T47D (cell line): ENCODE measurements at regions not wholly inside any gene's neighbourhood (a gene's known extent, or its start where the extent isn't known, plus 50 kb on each side); places are given as distances from the start of the nearest gene placed in this dataset.
A peak's percentile ranks its signal among the peaks of the same experiment; 100 is the strongest.

ENCODE experiments used
- DNase-seq, 2 experiments: peaks; one replicate each; pipeline versions ENCODE4 v3.0.0 to v3.0.0-alpha.2; 2011 to 2012; ENCODE audit warnings: low read depth in 1 of 2, low spot score in 1 of 2
- JUND ChIP-seq: IDR thresholded peaks from 2 replicates; pipeline ENCODE4 v1.6.1; 2012; ENCODE audit warnings: low read depth
- in situ Hi-C: cut with HindIII; loops from 2 replicates; pipeline ENCODE4 v1.10.0; 2016; ENCODE audit warnings: low sequenced_read_pairs, low pct_unique_long_range_greater_than_20kb

DNA sequence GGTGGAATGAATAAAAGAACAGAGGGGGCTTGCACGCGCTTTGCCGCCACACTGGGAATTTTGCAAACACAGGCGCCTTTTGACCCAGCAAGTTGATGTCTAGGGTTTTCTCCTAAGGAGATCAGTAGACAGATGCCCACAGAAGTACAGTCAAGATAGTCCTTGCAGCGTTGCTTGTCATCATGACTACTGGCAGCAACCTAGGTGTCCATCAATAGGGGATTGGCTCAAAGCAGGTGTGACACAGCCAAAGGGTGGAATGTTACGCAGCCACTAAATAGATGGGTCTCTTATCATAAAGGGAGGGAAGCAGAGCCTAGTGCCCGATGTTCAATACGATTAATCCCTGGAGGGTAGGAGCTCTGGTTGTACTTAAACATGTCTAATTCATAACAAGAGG is 63.8 kb upstream of the GGTA1 start:
- in situ Hi-C loops: no loop called here
- no peak for TF ChIP-seq JUND
- no peak for DNase-seq

DNA sequence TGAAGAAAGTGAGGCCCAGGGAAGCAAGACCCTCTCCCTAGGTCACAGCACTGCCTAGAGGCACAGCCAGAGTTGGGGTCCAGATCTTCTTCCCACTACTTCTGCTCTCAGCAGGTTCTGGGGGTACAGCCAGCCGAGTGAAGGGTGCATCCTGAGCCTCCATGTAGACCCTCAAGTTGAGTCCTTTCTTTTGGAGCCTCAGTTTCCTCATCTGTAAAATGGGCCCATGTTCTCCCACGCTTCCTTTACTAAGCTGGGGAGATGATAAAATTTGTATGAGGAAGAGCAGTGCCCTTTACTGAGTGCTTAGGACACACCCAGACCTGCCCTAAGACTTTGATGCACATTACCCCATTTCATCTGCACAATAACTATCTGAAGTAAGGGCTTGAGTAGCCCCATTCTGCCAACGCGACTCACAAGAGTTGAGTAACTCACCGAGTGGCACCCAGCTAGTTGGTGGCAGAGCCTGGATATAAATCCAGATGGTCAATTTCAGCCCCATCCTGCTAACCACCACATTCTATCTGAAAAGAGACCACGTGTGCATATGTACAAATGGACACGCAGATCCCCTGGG is 64.3 kb upstream of the GGTA1 start:
- TF ChIP-seq JUND: no peak
- no peak for DNase-seq
- in situ Hi-C loops: no loop called here

DNA sequence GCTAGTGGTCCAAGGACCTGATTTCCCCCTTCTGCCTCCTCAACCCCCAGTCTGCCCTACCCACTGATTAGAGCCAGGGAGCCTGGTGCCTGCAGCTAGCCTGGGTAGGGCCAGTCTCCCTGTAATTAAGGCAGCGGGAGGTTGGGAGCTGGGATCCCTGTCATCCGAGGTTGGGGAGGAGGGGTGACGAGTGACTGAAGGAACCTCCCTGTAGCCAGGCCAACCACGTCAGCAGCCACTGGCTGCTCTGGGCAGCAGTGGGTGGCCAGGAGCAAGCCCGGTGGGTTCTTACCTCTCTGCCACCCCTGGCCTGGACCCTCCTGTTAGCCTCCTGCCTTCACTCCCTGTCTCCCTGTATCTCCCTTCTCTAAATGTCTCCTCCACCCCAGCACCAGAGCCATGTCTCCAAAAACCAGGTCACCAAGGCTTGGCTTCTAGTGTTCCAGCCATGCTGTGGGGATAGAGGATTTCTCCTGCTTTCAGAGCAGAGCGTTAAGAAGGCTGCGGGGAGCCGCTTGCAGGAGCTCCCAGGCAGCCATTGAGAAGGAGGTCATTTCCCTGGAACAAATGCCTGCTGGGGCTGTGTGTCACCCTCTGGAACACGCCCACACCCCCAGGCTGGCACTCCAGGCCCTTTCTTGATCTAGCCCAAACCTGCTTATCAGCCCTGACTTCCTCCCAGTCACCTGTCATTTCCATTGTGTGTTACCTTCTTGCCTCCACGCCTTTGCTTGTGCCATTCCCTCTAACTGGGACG is 65.0 kb upstream of the GGTA1 start:
- in situ Hi-C loops: no loop called here
- DNase-seq: no peak
- no peak for TF ChIP-seq JUND

- no peak for TF ChIP-seq JUND
- DNase-seq: no peak
- in situ Hi-C loops: no loop called here
Observed at GRCh38 chr9:121566481-121567465, 67.1 kb upstream of the GGTA1 start.

DNA sequence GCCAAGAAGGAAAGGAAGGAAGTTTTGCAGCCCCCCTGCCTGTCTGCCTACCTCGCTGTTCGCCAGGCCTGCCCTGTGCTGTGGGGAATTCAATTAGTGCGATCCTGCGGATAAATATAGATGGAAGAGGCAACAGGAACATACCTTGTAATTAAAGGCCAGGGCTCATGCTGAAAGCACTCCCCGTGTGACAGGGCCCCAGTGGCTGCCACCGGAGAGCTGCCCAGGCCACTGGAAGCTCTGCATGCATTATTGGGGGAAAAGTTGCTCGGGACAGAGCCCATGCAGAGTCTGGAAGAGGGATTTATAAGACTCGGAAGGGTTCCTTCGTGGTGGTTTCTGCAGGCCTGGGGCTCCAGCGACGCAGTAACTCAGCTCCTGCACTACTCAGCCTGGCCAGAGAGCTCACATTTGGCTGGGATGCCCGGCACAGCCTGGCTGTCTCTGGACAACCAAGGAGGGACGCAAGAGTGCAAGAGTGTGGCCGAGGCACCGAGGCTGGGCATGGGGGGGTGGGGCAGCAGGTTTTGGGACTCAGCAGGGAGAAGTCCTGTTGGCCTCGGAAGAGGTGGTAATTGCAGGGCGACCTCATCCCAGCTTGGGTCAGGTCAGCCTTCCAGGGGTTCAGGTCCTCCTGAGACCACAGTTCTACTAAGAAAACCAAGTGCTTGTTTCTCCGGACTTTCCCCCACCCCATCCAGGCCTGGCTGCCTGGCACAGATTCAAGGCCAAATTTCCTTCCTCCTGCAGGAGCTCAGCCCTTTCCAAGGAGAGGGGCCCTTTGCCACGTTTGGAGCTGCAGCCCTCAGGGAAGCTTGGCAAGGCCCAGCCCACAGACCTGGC is 68.1 kb upstream of the GGTA1 start:
- no peak for DNase-seq
- in situ Hi-C loops: no loop called here
- no peak for TF ChIP-seq JUND

- TF ChIP-seq JUND: no peak
- in situ Hi-C loops: no loop called here
- DNase-seq: no peak
Observed at GRCh38 chr9:121568343-121569265, 69.0 kb upstream of the GGTA1 start.

DNA sequence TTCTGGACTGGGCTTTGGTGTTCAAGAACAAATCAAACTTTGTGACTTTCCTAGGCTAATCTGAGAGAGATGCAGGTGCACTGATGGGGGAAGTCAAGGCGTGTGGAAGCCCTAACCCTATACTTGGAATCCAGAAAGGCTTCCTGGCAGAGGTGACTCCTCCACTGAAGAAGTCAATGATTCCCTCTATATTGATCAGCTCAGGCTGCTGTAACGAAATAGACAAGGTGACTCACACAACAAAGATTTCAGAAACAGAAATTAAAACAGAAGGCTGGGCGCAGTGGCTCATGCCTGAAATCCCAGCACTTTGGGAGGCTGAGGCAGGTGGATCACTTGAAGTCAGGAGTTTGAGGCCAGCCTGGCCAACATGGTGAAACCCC is 69.6 kb upstream of the GGTA1 start:
- TF ChIP-seq JUND: no peak
- DNase-seq: no peak
- in situ Hi-C loops: no loop called here

- DNase-seq: no peak
- no peak for TF ChIP-seq JUND
- in situ Hi-C loops: no loop called here
Observed at GRCh38 chr9:121572581-121572980, 72.9 kb upstream of the GGTA1 start.

DNA sequence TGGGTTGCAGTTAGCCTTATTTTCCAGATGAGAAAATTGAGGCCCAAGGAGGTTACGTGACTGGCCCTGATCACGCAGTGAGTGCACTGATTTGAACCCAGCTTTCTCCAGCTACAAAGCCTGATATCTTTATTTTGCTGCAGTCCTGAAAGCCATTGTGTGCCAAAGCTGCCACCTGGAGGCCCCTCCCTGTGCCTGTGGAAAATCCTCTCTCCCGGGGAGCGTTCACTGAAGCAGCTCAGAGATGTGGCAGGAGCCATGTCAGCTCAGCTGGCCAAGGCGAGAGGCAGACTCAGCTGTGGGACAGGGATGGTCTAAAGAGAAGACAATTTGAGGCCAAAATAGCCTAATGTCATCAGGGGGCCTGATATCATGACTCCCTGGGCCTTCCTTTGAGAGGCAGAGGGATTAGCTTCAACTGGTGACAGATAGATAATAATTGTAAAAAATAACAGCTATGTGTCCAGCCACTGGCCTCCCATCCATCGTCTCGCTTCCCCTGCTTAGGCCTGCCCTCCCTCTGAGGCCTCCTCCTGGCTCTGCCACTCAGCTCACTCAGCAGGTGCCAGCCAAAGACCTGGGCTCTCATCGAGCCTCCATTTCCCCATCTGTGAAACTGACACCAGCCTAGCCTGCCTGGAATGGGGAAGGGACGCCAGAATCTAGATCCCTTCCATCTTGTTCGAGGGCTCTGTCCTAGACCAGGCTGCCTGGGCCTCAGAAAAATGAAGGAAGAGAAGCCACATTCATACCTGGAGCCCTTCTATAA is 74.3 kb upstream of the GGTA1 start:
- DNase-seq: peak in 1 of 2 experiments; percentile 63
- no peak for TF ChIP-seq JUND
- in situ Hi-C loops: no loop called here

DNA sequence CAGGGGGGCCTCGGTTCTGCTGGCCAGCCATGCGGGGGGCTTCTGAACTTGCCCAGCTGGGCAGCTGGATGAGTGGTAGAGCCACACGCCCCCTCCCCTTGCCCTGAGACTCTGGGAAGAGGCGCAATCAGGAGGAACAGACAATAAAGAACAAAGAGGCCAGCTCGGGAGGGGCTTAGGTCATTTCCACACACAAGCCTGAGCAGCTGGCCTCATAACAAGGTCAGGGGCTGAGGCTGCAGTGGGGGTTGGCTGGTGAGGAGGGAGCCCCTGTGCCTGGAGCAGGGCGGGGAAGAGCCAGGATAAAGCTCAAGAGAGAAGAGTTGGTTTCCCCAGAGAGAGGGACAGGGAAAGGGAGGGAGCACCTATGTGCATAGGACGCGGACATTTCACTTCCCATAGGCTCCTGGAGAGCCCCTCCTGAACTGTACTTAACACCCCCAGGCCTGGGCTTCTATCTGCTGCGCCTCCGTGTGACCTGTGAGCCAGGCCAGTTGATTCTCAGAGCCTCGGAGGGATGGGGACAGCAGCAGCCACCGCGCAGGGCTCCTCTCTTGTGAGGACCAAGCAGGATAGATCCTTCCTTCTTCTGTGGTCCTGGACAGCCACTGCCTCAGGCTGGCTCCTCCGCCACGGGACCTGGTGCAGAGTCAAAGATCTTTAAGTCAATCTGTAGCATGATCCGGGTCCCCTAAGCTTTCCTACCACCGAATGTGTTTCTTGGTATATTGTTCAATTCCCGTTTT is 75.3 kb upstream of the GGTA1 start:
- DNase-seq: no peak
- no peak for TF ChIP-seq JUND
- in situ Hi-C loops: no loop called here
